T-helper 22 cell (primary cell): ENCODE measurements at regions not wholly inside any gene's neighbourhood (a gene's known extent, or its start where the extent isn't known, plus 50 kb on each side); places are given as distances from the start of the nearest gene placed in this dataset.

Source experiments
- DNase-seq: peaks from one replicate; pipeline ENCODE4 v3.0.0-alpha.2; 2020; ENCODE audit warnings: low read depth

- no peak for DNase-seq
Measured at GRCh38 chr2:64338910-64339500, 115.0 kb upstream of the LGALSL start.

- DNase-seq, result no peak
Measured at GRCh38 chr2:64341461-64341860, 112.5 kb upstream of the LGALSL start.

- no peak for DNase-seq
Measured at GRCh38 chr2:64342195-64343099, 111.5 kb upstream of the LGALSL start.

- no peak for DNase-seq
Measured at GRCh38 chr2:64344999-64345576, 108.9 kb upstream of the LGALSL start.

- DNase-seq, result no peak
Measured at GRCh38 chr2:64345998-64346397, 108.0 kb upstream of the LGALSL start.

- DNase-seq, result no peak
Measured at GRCh38 chr2:64348386-64349130, 105.4 kb upstream of the LGALSL start.

GRCh38 chr2:64349131-64349530 lies 104.8 kb upstream of the LGALSL start:
- no peak for DNase-seq

GRCh38 chr2:64350996-64351395 lies 103.0 kb upstream of the LGALSL start:
- no peak for DNase-seq

GRCh38 chr2:64352292-64352691 lies 101.7 kb upstream of the LGALSL start:
- no peak for DNase-seq

GRCh38 chr2:64354857-64355680 lies 98.9 kb upstream of the LGALSL start:
- no peak for DNase-seq

- no peak for DNase-seq
Measured at GRCh38 chr2:64356906-64357305, 97.1 kb upstream of the LGALSL start.

GRCh38 chr2:64359171-64359891 lies 94.6 kb upstream of the LGALSL start:
- no peak for DNase-seq

GRCh38 chr2:64359892-64360657 lies 93.9 kb upstream of the LGALSL start:
- no peak for DNase-seq

GRCh38 chr2:64361151-64361938 lies 92.6 kb upstream of the LGALSL start:
- no peak for DNase-seq

- no peak for DNase-seq
Measured at GRCh38 chr2:64362562-64363026, 91.4 kb upstream of the LGALSL start.

- no peak for DNase-seq
Measured at GRCh38 chr2:64363140-64363539, 90.8 kb upstream of the LGALSL start.

- no peak for DNase-seq
Measured at GRCh38 chr2:64363848-64364247, 90.1 kb upstream of the LGALSL start.

- DNase-seq, result no peak
Measured at GRCh38 chr2:64367444-64368232, 86.3 kb upstream of the LGALSL start.
